ENCODE measurements at regions not wholly inside any gene's neighbourhood (a gene's known extent, or its start where the extent isn't known, plus 50 kb on each side); places are given as distances from the start of the nearest gene placed in this dataset.

DNA sequence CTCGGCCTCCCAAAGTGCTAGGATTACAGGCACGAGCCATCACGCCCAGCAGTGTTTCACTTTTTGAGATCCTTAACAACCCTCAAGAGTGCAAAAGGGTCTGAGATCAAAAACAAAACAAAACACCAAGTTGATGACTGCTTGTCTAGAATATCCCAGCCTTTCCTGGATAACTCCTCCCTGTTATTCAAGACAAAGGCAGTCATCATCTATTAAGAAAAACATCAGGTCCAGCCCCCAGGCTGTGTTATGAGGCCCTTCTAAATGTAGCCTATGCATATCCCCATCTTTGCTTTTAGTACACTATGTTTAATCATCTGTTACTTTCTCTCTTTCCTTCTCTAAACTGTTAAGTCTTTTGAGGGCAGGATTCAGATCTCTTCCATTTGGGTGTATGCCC is 150.1 kb upstream of the FHIT start:
- TF ChIP-seq, protein P1, sequence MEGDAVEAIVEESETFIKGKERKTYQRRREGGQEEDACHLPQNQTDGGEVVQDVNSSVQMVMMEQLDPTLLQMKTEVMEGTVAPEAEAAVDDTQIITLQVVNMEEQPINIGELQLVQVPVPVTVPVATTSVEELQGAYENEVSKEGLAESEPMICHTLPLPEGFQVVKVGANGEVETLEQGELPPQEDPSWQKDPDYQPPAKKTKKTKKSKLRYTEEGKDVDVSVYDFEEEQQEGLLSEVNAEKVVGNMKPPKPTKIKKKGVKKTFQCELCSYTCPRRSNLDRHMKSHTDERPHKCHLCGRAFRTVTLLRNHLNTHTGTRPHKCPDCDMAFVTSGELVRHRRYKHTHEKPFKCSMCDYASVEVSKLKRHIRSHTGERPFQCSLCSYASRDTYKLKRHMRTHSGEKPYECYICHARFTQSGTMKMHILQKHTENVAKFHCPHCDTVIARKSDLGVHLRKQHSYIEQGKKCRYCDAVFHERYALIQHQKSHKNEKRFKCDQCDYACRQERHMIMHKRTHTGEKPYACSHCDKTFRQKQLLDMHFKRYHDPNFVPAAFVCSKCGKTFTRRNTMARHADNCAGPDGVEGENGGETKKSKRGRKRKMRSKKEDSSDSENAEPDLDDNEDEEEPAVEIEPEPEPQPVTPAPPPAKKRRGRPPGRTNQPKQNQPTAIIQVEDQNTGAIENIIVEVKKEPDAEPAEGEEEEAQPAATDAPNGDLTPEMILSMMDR (IDR thresholded peaks at IDR 0.05; ENCODE audit: low read depth, low read length, missing input control) = no peak
- TF ChIP-seq SP1 (IDR thresholded peaks at IDR 0.05) (no peak), RAD21 (IDR thresholded peaks at IDR 0.05) (no peak), EGR1 (IDR thresholded peaks at IDR 0.05; ENCODE audit: low read depth in 2 of 2) (no peak), RXRA (IDR thresholded peaks at IDR 0.05) (no peak), HNF4A (conservative IDR thresholded peaks at IDR 0.05) (no peak), YY1 (IDR thresholded peaks at IDR 0.05) (no peak), HNF4G (IDR thresholded peaks at IDR 0.05) (no peak), NR2F2 (IDR thresholded peaks at IDR 0.05) (no peak), JUND (IDR thresholded peaks at IDR 0.05) (no peak), GABPA (IDR thresholded peaks at IDR 0.05 in 1 of 2, conservative IDR thresholded peaks at IDR 0.05 in 1 of 2) (no peak)
- TF ChIP-seq, protein P2, sequence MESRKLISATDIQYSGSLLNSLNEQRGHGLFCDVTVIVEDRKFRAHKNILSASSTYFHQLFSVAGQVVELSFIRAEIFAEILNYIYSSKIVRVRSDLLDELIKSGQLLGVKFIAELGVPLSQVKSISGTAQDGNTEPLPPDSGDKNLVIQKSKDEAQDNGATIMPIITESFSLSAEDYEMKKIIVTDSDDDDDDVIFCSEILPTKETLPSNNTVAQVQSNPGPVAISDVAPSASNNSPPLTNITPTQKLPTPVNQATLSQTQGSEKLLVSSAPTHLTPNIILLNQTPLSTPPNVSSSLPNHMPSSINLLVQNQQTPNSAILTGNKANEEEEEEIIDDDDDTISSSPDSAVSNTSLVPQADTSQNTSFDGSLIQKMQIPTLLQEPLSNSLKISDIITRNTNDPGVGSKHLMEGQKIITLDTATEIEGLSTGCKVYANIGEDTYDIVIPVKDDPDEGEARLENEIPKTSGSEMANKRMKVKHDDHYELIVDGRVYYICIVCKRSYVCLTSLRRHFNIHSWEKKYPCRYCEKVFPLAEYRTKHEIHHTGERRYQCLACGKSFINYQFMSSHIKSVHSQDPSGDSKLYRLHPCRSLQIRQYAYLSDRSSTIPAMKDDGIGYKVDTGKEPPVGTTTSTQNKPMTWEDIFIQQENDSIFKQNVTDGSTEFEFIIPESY (IDR thresholded peaks at IDR 0.05) = no peak
- TF ChIP-seq, protein P3, sequence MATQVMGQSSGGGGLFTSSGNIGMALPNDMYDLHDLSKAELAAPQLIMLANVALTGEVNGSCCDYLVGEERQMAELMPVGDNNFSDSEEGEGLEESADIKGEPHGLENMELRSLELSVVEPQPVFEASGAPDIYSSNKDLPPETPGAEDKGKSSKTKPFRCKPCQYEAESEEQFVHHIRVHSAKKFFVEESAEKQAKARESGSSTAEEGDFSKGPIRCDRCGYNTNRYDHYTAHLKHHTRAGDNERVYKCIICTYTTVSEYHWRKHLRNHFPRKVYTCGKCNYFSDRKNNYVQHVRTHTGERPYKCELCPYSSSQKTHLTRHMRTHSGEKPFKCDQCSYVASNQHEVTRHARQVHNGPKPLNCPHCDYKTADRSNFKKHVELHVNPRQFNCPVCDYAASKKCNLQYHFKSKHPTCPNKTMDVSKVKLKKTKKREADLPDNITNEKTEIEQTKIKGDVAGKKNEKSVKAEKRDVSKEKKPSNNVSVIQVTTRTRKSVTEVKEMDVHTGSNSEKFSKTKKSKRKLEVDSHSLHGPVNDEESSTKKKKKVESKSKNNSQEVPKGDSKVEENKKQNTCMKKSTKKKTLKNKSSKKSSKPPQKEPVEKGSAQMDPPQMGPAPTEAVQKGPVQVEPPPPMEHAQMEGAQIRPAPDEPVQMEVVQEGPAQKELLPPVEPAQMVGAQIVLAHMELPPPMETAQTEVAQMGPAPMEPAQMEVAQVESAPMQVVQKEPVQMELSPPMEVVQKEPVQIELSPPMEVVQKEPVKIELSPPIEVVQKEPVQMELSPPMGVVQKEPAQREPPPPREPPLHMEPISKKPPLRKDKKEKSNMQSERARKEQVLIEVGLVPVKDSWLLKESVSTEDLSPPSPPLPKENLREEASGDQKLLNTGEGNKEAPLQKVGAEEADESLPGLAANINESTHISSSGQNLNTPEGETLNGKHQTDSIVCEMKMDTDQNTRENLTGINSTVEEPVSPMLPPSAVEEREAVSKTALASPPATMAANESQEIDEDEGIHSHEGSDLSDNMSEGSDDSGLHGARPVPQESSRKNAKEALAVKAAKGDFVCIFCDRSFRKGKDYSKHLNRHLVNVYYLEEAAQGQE (IDR thresholded peaks at IDR 0.05) = no peak
- TF ChIP-seq, protein P4, sequence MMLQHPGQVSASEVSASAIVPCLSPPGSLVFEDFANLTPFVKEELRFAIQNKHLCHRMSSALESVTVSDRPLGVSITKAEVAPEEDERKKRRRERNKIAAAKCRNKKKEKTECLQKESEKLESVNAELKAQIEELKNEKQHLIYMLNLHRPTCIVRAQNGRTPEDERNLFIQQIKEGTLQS (IDR thresholded peaks at IDR 0.05) = no peak
- TF ChIP-seq, protein P5, sequence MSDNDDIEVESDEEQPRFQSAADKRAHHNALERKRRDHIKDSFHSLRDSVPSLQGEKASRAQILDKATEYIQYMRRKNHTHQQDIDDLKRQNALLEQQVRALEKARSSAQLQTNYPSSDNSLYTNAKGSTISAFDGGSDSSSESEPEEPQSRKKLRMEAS (IDR thresholded peaks at IDR 0.05) = no peak
- Histone ChIP-seq H3K27me3 (ENCODE audit: control insufficient read depth in 4 of 4, insufficient read depth in 4 of 4, low read length in 3 of 4) (no peaks in the 10 kb centered on the region), H3K4me1 (ENCODE audit: control insufficient read depth in 4 of 4, insufficient read depth in 4 of 4, low read length in 3 of 4) (no peaks in the 10 kb centered on the region), H3K4me3 (ENCODE audit: low read depth in 1 of 3, low read length in 3 of 3) (no peak overlapping the region), H3K36me3 (ENCODE audit: control insufficient read depth in 4 of 4, insufficient read depth in 3 of 4, low read depth in 1 of 4, low read length in 3 of 4) (no peaks in the 10 kb centered on the region), H3K9me3 (ENCODE audit: control insufficient read depth in 4 of 4, low read length in 3 of 4) (no peaks in the 10 kb centered on the region), H3K9ac (ENCODE audit: low read depth in 1 of 2, low read length in 2 of 2) (no peak overlapping the region), H3K27ac (ENCODE audit: low read depth in 1 of 2, low read length in 2 of 2) (no peak overlapping the region)
- no peak for DNase-seq (ENCODE audit: low spot score)
- WGBS = 85% methylated on average over 3 of the region's 3 CpGs

- 95% methylated on average over 1 of the region's 1 CpG for WGBS
- Histone ChIP-seq H3K4me3 (ENCODE audit: low read depth in 1 of 3, low read length in 3 of 3) (no peak overlapping the region), H3K27me3 (ENCODE audit: control insufficient read depth in 4 of 4, insufficient read depth in 4 of 4, low read length in 3 of 4) (no peaks in the 10 kb centered on the region), H3K27ac (ENCODE audit: low read depth in 1 of 2, low read length in 2 of 2) (no peak overlapping the region), H3K9me3 (ENCODE audit: control insufficient read depth in 4 of 4, low read length in 3 of 4) (no peaks in the 10 kb centered on the region), H3K4me1 (ENCODE audit: control insufficient read depth in 4 of 4, insufficient read depth in 4 of 4, low read length in 3 of 4) (peaks cover 0 to 6% (median 4%) of the 10 kb centered on the region in 4 donors), H3K36me3 (ENCODE audit: control insufficient read depth in 4 of 4, insufficient read depth in 3 of 4, low read depth in 1 of 4, low read length in 3 of 4) (no peaks in the 10 kb centered on the region), H3K9ac (ENCODE audit: low read depth in 1 of 2, low read length in 2 of 2) (no peak overlapping the region)
- no peak for DNase-seq (ENCODE audit: low spot score)
- TF ChIP-seq TAF1 (conservative IDR thresholded peaks at IDR 0.05) (no peak), HNF4G (IDR thresholded peaks at IDR 0.05) (no peak), YY1 (IDR thresholded peaks at IDR 0.05) (no peak), SP1 (IDR thresholded peaks at IDR 0.05) (no peak), RAD21 (IDR thresholded peaks at IDR 0.05) (no peak), FOXA2 (IDR thresholded peaks at IDR 0.05) (no peak), RXRA (IDR thresholded peaks at IDR 0.05) (no peak), FOXA1 (IDR thresholded peaks at IDR 0.05) (no peak), GABPA (IDR thresholded peaks at IDR 0.05 in 1 of 2, conservative IDR thresholded peaks at IDR 0.05 in 1 of 2) (no peak), NR2F2 (IDR thresholded peaks at IDR 0.05) (no peak), EGR1 (IDR thresholded peaks at IDR 0.05; ENCODE audit: low read depth in 2 of 2) (no peak)
- TF ChIP-seq, protein P4 (IDR thresholded peaks at IDR 0.05) = no peak
- TF ChIP-seq, protein P2 (IDR thresholded peaks at IDR 0.05) = no peak
- TF ChIP-seq, protein P5 (IDR thresholded peaks at IDR 0.05) = no peak
Measured at GRCh38 chr3:61407397-61407796, 154.0 kb upstream of the PTPRG start.

Measured in liver (tissue), 8 donors.